GM18499 (cell line): ENCODE measurements at regions not wholly inside any gene's neighbourhood (a gene's known extent, or its start where the extent isn't known, plus 50 kb on each side); places are given as distances from the start of the nearest gene placed in this dataset.

Experiments used
- ATAC-seq: cut with Tn5 transposase; IDR thresholded peaks from one replicate; pipeline ENCODE4 v1.9.1; 2021; ENCODE audit warnings: moderate number of reproducible peaks; ENCODE audit not compliant: insufficient read depth, unreplicated experiment

DNA sequence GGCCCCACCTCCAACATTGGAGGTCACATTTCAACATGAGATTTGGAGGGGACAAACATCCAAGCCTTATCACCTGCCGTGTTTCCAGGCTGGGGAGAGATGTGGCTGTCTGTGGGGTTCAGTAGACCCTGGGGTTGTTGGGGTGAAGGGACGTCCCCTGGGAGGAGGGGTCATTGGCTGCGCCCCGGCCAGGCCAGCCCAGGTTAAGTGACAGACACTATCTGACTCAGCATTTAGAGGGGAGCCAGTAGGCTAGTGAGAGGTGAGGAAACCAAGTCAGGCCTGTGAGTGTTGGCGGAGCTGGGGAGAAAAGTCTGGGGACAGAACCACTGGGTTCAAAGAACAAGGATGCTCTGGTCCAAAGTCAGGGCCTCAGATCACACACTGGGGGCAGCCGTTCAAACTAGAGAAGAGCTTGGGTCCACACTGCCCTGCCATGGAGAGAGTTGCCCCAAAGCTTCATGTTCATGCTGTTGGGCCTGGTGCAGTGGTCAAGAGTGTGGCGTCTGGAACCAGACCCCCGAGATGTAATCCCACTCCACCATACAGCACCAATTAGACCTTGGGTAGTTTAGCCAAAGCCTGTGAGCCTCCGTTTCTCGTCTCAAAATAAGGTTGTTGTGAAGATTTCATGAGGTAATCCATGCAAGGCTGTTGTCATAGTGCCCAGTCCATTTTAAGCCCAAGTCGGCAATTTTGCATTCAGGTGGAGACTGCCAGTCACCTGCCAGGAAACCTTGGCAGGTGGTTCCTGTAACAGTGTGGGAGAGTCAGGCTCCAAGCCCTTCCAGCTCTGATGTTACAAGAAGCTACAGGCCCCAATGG is 1289.6 kb downstream of the TBC1D22A start:
- no peak for ATAC-seq

DNA sequence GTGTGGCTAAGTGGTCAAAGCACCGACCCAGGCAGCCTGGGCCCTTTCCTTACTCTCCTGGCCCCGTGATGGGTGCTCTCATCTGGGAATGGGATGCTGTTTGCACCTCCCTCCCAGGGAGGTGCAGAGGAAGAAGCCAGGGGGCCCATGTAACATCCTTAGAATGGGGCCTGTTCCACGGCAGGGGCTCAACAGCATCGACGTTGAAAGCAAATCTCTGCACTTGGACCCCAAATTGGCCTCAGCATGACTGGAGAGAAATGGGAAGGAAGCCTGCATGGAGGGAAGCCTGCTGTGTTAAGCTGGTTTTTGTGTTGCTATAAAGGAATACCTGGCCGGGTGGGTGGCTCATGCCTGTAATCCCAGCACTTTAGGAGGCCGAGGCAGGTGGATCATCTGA is 1288.4 kb downstream of the TBC1D22A start:
- ATAC-seq: no peak

DNA sequence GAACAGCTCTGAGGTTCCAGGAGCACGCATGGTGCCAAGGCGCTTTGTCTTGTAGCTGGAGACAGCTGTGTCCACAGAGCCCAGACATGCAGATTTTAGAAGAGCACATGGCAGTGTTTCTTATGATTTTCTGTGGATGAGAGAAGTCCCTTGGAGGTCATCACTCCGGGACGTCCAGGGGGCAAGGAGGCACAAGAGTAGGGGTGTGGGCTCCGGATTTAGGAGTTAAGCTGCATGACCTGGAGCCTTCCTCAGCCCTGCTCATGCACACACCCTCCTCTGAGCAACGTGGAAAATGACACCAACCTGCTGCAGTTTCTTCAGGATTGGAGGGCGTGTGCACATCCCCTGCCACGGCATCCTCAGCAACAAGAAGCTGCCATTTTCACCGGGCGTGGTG is 1286.7 kb downstream of the TBC1D22A start:
- no peak for ATAC-seq

DNA sequence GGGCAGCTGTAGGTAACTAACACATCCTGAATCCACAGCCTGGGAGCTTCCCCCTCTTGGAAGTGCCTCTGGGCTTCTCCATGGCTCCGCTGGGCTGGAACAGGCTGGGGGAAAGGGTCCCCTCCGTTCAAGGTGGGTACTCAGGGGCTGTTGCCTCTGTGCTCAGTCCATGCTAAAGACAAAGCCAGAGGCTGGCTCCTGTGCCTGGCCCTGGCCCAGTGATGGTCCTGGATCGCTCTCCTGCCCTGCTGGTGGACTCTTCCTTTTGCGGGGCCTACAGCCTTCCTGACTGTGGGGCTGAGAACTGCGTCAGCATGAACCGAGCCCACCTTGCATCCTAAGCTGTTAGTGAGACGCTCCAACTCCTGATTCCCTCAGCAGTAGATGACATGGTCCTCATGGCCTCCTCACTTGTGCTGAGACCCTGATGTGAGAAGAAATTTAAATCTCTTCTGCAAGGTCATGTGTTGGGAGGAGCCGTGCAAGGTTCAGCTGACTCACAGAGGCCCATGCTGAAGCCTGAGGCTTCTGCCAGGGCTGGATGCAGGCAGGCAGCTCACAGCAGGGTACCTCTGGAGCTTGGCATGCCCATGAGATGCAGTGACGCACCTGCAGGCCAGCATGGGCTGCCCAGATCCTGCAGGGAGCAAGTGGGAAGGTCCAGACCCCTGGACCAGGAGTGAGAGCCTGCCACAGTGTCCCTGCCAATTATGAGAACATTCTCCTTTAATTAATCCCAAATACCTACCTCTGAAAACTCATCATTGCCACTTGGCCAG is 1285.5 kb downstream of the TBC1D22A start:
- ATAC-seq: no peak

DNA sequence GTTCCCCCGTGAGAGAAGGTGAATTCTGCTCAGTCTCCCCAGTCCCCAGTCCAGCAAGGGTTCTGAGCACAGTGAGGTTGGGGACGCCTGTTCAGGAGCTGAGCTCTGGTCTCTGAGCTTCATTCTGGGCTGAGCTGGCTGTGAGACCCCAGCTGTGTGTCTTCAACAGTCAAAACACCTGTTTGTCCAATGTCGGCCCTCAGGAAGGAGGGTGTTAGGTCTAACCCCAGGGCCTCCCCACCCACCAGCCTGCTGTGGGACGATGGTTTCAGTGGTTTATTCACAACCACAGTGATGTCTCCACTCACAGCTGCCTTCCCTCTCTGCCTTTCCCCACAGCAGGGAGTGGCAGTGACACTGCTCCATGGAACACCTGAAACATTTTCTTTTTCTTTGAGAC is 1282.9 kb downstream of the TBC1D22A start:
- ATAC-seq: no peak

DNA sequence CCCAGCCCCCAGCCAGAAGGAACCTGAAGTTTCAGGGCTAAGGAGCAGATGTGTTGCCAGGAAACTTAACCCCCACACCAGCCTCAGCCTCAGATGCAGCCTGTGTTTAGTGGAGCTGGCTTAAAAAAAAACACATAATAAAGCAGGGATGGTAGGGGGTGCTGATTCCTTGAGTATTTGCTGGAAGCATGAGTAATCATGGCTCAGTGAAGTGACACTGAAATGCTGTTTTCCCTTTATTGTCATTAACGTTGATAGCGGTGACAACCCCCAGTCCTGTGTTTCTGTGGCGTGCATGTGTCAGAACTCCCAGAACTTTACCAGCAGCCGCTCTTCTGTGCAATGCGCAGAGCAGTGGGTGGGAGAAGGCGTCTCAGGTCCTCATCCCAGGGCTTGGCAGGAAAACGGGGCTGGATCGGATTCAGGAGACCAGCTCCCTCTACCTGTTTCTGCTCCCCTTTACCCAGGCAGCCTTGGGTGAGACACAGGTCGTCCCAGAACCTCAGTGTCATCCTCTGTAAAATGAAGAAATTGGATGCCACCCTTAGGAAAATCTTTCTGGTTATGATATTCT is 1282.1 kb downstream of the TBC1D22A start:
- no peak for ATAC-seq

- ATAC-seq: no peak
Observed at GRCh38 chr22:48043581-48043980, 1281.1 kb downstream of the TBC1D22A start.

- no peak for ATAC-seq
Observed at GRCh38 chr22:48042621-48043395, 1280.4 kb downstream of the TBC1D22A start.

- no peak for ATAC-seq
Observed at GRCh38 chr22:48039326-48039725, 1276.9 kb downstream of the TBC1D22A start.

DNA sequence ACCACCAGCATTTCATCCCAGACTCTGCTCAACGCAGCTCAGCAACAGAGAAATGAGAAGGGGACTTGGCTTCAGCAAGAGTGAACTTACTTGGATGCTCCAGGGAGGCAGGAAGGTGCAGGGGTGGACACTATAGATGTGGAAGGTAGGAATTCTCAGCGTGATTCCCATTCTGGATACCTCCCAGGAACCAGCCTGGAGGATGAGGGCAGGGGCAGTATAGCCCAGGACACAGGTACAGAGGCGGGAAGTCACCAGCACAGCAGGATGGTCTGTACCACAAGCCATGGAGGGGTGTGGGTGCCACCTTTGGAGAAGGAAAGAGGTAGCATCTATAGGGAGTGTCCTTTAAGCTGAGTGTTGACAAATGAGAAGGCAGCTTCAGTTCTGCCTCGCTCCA is 1275.2 kb downstream of the TBC1D22A start:
- no peak for ATAC-seq

DNA sequence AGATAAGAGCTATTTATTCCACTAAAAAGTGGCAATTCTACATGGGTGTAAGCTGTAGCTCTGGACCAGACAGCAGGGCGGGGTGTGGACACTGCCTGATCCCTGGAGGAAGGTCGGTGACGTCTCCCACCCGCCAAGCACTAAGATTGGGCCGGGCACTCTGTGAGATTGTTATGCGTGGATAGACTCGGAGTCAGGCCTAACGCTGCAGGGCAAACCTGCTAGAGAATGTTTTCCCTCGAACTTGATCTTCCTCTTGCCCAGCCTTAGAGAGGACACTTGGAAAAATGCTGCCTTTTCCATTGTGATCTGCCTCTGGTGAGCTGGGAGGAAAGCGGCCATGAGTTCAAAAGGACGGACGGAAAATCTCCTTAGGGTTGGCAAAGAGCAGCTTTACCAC is 1273.4 kb downstream of the TBC1D22A start:
- ATAC-seq: no peak

GRCh38 chr22:48031589-48031988 is 1269.1 kb downstream of the TBC1D22A start:
- no peak for ATAC-seq

DNA sequence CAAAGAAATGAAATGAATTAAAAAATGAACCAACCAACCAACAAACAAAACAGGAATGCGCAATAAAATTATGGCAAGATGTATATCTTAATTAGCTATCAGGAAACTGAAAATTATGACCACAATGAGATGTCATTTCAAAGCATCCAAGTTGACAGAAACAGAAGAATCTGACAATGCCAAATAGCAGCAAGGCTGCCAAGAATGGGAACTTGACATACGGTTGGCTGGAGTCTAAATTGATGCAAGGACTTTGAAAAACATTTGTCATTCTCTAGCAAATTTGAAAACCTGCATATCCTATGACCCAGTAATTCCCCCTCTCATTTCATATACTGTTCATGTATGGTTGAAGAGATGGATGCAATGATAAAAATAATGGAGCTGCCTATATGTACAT is 1262.6 kb downstream of the TBC1D22A start:
- no peak for ATAC-seq

GRCh38 chr22:48021991-48022401 is 1259.5 kb downstream of the TBC1D22A start:
- ATAC-seq: no peak

DNA sequence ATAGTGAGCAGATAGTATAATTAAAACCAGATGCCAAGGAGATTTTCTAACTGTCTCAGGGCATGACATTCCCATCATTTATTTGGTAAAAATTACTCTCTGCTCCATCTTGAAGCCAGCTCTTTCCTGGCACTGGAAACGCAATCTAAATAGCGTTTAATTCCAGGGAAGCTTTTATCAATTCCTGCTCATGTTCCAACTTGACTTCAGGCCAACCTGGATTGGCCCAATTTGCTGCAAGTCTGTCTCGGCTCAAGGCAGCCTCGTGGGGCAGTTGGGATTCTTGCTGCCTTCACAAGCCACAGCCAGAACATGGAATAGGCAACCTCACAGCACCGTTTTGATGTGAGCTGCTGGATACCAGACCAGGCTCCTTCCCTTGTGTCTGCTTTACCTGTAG is 1255.9 kb downstream of the TBC1D22A start:
- ATAC-seq: no peak

DNA sequence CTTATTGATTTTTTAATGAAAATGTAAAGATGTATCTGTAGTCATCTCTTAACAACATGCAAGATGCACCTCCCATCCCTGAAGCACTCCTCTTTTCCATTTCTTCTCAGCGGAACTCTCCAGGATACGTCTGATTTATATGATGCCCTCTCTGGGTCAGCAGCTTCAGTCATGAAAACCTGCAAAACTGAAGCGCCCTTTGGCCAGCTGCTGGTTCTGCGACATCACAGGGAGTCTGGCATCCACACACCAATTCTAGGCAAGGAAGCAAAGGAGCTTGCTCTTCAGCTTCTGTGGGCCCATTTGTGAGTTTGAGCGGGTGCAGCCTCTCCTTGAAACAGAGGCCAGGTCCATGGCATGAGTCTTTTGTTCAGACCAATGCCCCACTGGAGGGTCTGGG is 1253.3 kb downstream of the TBC1D22A start:
- no peak for ATAC-seq

- no peak for ATAC-seq
Observed at GRCh38 chr22:48004936-48005335, 1242.5 kb downstream of the TBC1D22A start.

- ATAC-seq: no peak
Observed at GRCh38 chr22:48004038-48004437, 1241.6 kb downstream of the TBC1D22A start.

- ATAC-seq: no peak
Observed at GRCh38 chr22:48001101-48001500, 1238.7 kb downstream of the TBC1D22A start.

GRCh38 chr22:47997612-47998011 is 1235.2 kb downstream of the TBC1D22A start:
- no peak for ATAC-seq
